GM12875 (cell line): ENCODE measurements at regions not wholly inside any gene's neighbourhood (a gene's known extent, or its start where the extent isn't known, plus 50 kb on each side); places are given as distances from the start of the nearest gene placed in this dataset.

Source experiments
- H3K4me3 ChIP-seq: one replicate; pipeline ENCODE4 v1.5.1; 2011; ENCODE audit warnings: low read depth, low read length, control low read depth
- CTCF ChIP-seq: IDR thresholded peaks from 2 replicates; pipeline ENCODE4 v1.5.1; 2011; ENCODE audit warnings: low read depth, mild to moderate bottlenecking, control low read depth, inconsistent platforms, low read length, moderate library complexity, borderline replicate concordance; ENCODE audit not compliant: insufficient read depth

- no peak for TF ChIP-seq CTCF
- no peak overlapping the region for H3K4me3 ChIP-seq
These were observed 276.9 kb upstream of the PCDH7 start for GRCh38 chr4:30443289-30443688.

- no peak for TF ChIP-seq CTCF
- no peak overlapping the region for H3K4me3 ChIP-seq
These were observed 269.7 kb upstream of the PCDH7 start for GRCh38 chr4:30450474-30450873.

- no peak overlapping the region for H3K4me3 ChIP-seq
- TF ChIP-seq CTCF: no peak
These were observed 265.7 kb upstream of the PCDH7 start for GRCh38 chr4:30454504-30454903.

- TF ChIP-seq CTCF: no peak
- no peak overlapping the region for H3K4me3 ChIP-seq
These were observed 263.5 kb upstream of the PCDH7 start for GRCh38 chr4:30456716-30457115.

GRCh38 chr4:30460818-30461217, 259.4 kb upstream of the PCDH7 start:
- TF ChIP-seq CTCF: no peak
- no peak overlapping the region for H3K4me3 ChIP-seq

- TF ChIP-seq CTCF: no peak
- peak overlapping the region; percentile 10 for H3K4me3 ChIP-seq
These were observed 259.0 kb upstream of the PCDH7 start for GRCh38 chr4:30461218-30461617.

- no peak overlapping the region for H3K4me3 ChIP-seq
- no peak for TF ChIP-seq CTCF
These were observed 257.6 kb upstream of the PCDH7 start for GRCh38 chr4:30462445-30463090.
